Nephron (organoid): ENCODE measurements at regions not wholly inside any gene's neighbourhood (a gene's known extent, or its start where the extent isn't known, plus 50 kb on each side); places are given as distances from the start of the nearest gene placed in this dataset.

Experiments used
- H3K27ac Mint-ChIP-seq, 3 experiments: 2 replicates each; pipeline ENCODE4 v1.8.0; 2020; ENCODE audit warnings: mixed read lengths in 3 of 3, mild to moderate bottlenecking in 2 of 3, moderate library complexity in 1 of 3
- H3K27me3 Mint-ChIP-seq: 2 replicates; pipeline ENCODE4 v1.8.0; 2021; ENCODE audit warnings: low read depth, mild to moderate bottlenecking, moderate library complexity, mixed read lengths
- H3K36me3 Mint-ChIP-seq: 2 replicates; pipeline ENCODE4 v1.8.0; 2020; ENCODE audit warnings: low read depth, mixed read lengths
- H3K4me1 Mint-ChIP-seq: 2 replicates; pipeline ENCODE4 v1.8.0; 2020; ENCODE audit warnings: mixed read lengths
- H3K4me3 Mint-ChIP-seq, 3 experiments: 2 replicates each; pipeline ENCODE4 v1.8.0; 2020; ENCODE audit warnings: mild to moderate bottlenecking in 3 of 3, mixed read lengths in 3 of 3, moderate library complexity in 2 of 3
- H3K9me3 Mint-ChIP-seq: 2 replicates; pipeline ENCODE4 v1.8.0; 2020; ENCODE audit warnings: mixed read lengths
- TF ChIP-seq, protein P1 (sequence below), 3 experiments: fragments of 200-600 bp; sonication (generic); IDR thresholded peaks; one replicate each; pipeline ENCODE4 v1.5.0; 2021; ENCODE audit warnings: antibody characterized with exemption in 3 of 3; ENCODE audit not compliant: unreplicated experiment in 3 of 3

DNA sequence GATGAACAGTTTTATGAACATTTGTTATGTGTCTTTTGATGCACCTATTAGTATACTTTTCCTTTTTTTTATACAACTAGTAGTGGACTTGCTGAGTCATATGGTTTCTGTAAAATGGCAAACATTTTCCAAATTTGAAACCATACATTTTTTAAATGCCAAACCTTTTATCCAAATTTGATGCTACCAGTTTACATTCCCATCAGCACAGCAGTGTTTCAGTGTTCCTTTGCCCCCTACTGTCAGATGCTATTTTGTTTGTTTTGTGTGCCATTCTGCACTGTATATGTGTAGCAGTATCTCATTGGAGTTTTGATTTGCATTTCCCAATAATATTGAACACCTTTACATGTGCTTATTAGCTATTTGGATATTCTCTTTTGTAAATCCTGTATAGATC is 219.4 kb downstream of the TANC2 start:
- Mint-ChIP-seq H3K9me3 (no peaks in the 10 kb centered on the region), H3K27ac (no peak overlapping the region), H3K27me3 (no peaks in the 10 kb centered on the region), H3K36me3 (peaks cover 17% of the 10 kb centered on the region), H3K4me3 (no peak overlapping the region), H3K4me1 (no peaks in the 10 kb centered on the region)
- TF ChIP-seq, protein P1, sequence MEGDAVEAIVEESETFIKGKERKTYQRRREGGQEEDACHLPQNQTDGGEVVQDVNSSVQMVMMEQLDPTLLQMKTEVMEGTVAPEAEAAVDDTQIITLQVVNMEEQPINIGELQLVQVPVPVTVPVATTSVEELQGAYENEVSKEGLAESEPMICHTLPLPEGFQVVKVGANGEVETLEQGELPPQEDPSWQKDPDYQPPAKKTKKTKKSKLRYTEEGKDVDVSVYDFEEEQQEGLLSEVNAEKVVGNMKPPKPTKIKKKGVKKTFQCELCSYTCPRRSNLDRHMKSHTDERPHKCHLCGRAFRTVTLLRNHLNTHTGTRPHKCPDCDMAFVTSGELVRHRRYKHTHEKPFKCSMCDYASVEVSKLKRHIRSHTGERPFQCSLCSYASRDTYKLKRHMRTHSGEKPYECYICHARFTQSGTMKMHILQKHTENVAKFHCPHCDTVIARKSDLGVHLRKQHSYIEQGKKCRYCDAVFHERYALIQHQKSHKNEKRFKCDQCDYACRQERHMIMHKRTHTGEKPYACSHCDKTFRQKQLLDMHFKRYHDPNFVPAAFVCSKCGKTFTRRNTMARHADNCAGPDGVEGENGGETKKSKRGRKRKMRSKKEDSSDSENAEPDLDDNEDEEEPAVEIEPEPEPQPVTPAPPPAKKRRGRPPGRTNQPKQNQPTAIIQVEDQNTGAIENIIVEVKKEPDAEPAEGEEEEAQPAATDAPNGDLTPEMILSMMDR (IDR thresholded peaks at IDR 0.05; ENCODE audit: unreplicated experiment in 3 of 3) = no peak

DNA sequence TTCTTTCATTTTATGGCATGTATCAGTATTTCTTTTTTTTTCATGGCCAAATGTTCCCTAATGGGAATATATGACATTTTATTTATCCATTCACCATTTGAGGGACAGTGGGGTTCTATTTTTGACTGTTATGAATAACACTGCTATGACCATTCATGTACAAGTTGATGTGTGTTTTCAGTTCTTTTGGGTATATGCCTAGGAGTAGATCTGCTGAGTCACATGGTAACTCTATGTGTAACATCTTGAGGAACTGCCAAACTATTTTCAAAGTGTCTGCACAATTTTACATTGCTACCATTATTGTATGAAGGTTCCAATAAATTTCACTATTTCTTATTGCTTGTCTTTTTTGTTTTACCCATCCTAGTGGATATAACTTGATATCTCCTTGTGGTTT is 223.0 kb downstream of the TANC2 start:
- no peaks in the 10 kb centered on the region for H3K4me1 Mint-ChIP-seq
- no peak overlapping the region for H3K4me3 Mint-ChIP-seq
- TF ChIP-seq, protein P1 (IDR thresholded peaks at IDR 0.05; ENCODE audit: unreplicated experiment in 3 of 3) = no peak
- H3K9me3 Mint-ChIP-seq = no peaks in the 10 kb centered on the region
- peaks cover 5% of the 10 kb centered on the region for H3K36me3 Mint-ChIP-seq
- H3K27me3 Mint-ChIP-seq = no peaks in the 10 kb centered on the region
- H3K27ac Mint-ChIP-seq = no peak overlapping the region

DNA sequence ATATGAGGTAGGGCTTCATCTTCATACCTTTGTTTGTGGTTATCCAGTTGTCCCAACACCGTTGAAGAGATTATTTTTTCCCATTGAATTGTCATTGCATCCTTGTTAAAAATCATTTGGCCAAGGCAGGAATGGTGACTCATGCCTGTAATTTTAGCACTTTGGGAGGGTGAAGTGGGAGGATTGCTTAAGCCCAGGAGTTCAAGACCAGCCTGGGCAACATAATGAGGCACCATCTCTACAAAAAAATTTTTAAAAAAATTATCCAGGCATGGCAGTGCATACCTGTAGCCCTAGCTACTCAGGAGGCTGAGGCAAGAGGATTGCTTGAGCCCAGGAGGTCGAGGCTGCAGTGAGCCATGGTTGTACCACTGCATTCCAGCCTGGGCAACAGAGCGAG is 223.9 kb downstream of the TANC2 start:
- TF ChIP-seq, protein P1 (IDR thresholded peaks at IDR 0.05; ENCODE audit: unreplicated experiment in 3 of 3) = no peak
- H3K27me3 Mint-ChIP-seq = no peaks in the 10 kb centered on the region
- H3K9me3 Mint-ChIP-seq = no peaks in the 10 kb centered on the region
- peaks cover 5% of the 10 kb centered on the region for H3K36me3 Mint-ChIP-seq
- H3K4me1 Mint-ChIP-seq = no peaks in the 10 kb centered on the region
- H3K27ac Mint-ChIP-seq = no peak overlapping the region
- no peak overlapping the region for H3K4me3 Mint-ChIP-seq

DNA sequence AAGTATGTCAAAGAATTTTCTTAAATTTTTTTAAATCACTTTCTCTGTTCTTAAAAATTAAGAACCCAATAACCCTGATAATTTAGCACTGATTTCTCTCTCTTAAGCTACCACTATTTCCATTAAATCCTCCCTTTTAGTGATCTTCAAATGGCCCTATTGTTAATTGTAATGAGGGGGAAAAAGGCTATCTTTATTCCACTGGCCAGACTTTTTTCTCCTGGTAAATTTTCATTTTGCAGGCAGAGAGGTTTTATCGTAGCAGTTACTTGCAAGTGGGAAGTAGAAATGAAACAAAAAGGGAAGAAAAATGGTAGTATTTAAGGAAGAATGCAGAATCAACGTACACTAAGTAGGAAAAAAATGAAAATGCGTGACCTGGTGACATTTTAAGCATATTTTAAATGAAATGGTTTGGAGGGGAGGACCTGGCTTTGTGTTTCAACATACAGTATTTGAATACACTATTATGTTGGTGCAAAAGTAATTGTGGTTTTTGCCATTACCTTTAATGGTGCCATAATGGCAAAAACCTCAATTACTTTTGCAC is 224.9 kb downstream of the TANC2 start:
- TF ChIP-seq, protein P1 (IDR thresholded peaks at IDR 0.05; ENCODE audit: unreplicated experiment in 3 of 3) = no peak
- Mint-ChIP-seq H3K36me3 (peaks cover 12% of the 10 kb centered on the region), H3K27me3 (no peaks in the 10 kb centered on the region), H3K9me3 (no peaks in the 10 kb centered on the region), H3K4me3 (no peak overlapping the region), H3K27ac (no peak overlapping the region), H3K4me1 (no peaks in the 10 kb centered on the region)

DNA sequence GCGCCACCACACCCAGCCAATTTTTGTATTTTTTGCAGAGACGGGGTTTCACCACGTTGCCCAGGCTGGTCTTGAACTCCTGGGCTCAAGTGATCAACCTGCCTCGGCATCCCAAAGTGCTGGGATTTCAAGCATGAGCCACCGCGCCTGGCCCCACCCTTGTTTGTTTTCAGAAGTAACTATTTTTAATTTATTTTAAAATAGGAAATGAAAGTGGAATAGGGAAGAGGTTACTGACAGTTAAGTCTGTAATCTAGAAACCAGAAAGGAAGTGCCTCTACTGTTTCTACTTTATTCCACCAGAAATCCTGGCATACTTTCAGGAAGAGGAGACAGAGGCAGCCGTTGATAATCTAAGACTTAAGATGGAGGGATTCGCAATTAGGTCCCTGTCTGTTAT is 225.6 kb downstream of the TANC2 start:
- Mint-ChIP-seq H3K9me3 (no peaks in the 10 kb centered on the region), H3K27ac (no peak overlapping the region), H3K4me3 (no peak overlapping the region), H3K4me1 (no peaks in the 10 kb centered on the region), H3K27me3 (no peaks in the 10 kb centered on the region), H3K36me3 (peaks cover 11% of the 10 kb centered on the region)
- TF ChIP-seq, protein P1 (IDR thresholded peaks at IDR 0.05; ENCODE audit: unreplicated experiment in 3 of 3) = no peak

DNA sequence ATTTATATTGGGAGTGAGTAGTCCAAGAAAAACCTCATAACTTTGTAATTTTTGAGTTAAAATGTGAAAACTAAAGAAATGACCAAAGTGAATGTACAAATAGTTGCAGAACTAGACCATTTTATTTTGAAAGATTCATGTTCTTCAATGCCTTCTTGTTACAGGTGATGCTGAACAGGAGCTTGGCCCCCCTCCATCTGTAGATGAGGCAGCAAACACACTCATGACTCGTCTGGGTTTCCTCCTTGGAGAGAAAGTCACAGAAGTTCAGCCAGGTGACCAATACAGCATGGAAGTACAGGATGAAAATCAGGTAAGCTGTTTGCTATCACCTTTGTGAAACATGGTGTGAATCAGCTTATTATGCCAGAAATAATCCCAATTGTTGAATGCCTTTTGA is 227.8 kb downstream of the TANC2 start:
- no peaks in the 10 kb centered on the region for H3K27me3 Mint-ChIP-seq

More for the DNA sequence above, 227.8 kb downstream of the TANC2 start:
- peaks cover 11% of the 10 kb centered on the region for H3K36me3 Mint-ChIP-seq
- no peaks in the 10 kb centered on the region for H3K4me1 Mint-ChIP-seq
- H3K27ac Mint-ChIP-seq = no peak overlapping the region
- TF ChIP-seq, protein P1 (IDR thresholded peaks at IDR 0.05; ENCODE audit: unreplicated experiment in 3 of 3) = no peak
- H3K4me3 Mint-ChIP-seq = no peak overlapping the region
- H3K9me3 Mint-ChIP-seq = no peaks in the 10 kb centered on the region
